ENCODE measurements at regions not wholly inside any gene's neighbourhood (a gene's known extent, or its start where the extent isn't known, plus 50 kb on each side); places are given as distances from the start of the nearest gene placed in this dataset.

GRCh38 chr10:24156686-24157085, 52.3 kb upstream of the KIAA1217 start:
- H3K4me3 ChIP-seq = no peak overlapping the region
- no peaks in the 10 kb centered on the region for H3K9me3 ChIP-seq
- no peaks in the 10 kb centered on the region for H3K36me3 ChIP-seq
- H3K27ac ChIP-seq = no peak overlapping the region
- no peaks in the 10 kb centered on the region for H3K27me3 ChIP-seq (replicated peaks; ENCODE audit: insufficient read depth)
- DNase-seq (ENCODE audit: low spot score) = no peak
- H3K4me1 ChIP-seq (replicated peaks) = no peaks in the 10 kb centered on the region
- WGBS = 89% methylated on average over 3 of the region's 3 CpGs
- intact Hi-C loops (cut with DNase I) = no loop called here
- no peak for TF ChIP-seq CTCF (IDR thresholded peaks at IDR 0.05)
- TF ChIP-seq POLR2AphosphoS5 (IDR thresholded peaks at IDR 0.05) = no peak
- no peak for TF ChIP-seq POLR2A (IDR thresholded peaks at IDR 0.05)

GRCh38 chr10:24157567-24157966, 51.4 kb upstream of the KIAA1217 start:
- intact Hi-C loops (cut with DNase I) = no loop called here
- Histone ChIP-seq H3K9me3 (no peaks in the 10 kb centered on the region), H3K4me3 (no peak overlapping the region), H3K27me3 (replicated peaks; ENCODE audit: insufficient read depth) (no peaks in the 10 kb centered on the region), H3K36me3 (no peaks in the 10 kb centered on the region), H3K27ac (no peak overlapping the region), H3K4me1 (replicated peaks) (no peaks in the 10 kb centered on the region)
- TF ChIP-seq CTCF (IDR thresholded peaks at IDR 0.05) (no peak), POLR2A (IDR thresholded peaks at IDR 0.05) (no peak), POLR2AphosphoS5 (IDR thresholded peaks at IDR 0.05) (no peak)
- no peak for DNase-seq (ENCODE audit: low spot score)

Measured in prostate gland (tissue), 2 donors.